ENCODE measurements at regions not wholly inside any gene's neighbourhood (a gene's known extent, or its start where the extent isn't known, plus 50 kb on each side); places are given as distances from the start of the nearest gene placed in this dataset.
A peak's percentile ranks its signal among the peaks of the same experiment; 100 is the strongest.

DNA sequence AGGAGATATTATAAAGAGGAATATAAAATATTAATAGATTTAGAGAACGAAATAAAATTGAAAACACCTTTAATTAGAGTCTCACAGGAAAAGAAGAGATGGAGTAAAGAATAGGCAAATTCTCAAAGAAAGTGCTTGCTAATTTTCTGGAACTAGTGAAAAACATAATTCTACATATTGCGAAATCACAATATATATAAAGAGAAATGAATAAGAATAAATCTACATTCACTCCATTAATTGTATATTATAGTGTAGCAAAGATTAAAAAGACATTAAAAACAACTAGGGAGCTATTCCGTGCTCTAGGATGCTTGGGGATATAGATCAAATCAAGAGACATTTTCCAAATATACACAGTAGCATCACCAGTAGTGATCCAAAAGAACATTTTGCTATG lies 685.2 kb upstream of the NCAM2 start:
- no peak for DNase-seq (ENCODE audit: low read depth)

GRCh38 chr21:20315042-20315441 lies 683.2 kb upstream of the NCAM2 start:
- DNase-seq (ENCODE audit: low read depth) = no peak

DNA sequence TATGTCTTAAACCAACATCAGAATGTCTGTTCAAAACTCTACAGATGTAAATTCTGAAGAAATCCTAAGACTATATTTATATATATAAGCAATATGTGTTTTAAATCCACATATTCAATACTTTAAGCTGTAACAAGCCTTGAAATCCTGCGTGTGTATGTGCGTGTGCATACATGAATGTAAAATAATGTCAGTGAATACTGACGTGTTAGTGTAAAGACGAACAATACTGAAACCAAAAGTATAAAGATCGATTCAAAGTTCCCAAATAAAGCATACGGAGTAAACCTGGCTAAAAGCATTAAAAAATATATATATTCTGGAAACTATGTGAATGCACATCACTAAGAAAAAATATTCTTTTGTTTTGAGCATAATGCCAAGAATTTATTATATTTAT lies 668.6 kb upstream of the NCAM2 start:
- peak; percentile 32 for DNase-seq (ENCODE audit: low read depth)

- DNase-seq (ENCODE audit: low read depth) = no peak
Measured at GRCh38 chr21:20330652-20331051, 667.6 kb upstream of the NCAM2 start.

- no peak for DNase-seq (ENCODE audit: low read depth)
Measured at GRCh38 chr21:20334585-20334984, 663.6 kb upstream of the NCAM2 start.

- DNase-seq (ENCODE audit: low read depth) = no peak
Measured at GRCh38 chr21:20341431-20341830, 656.8 kb upstream of the NCAM2 start.

GRCh38 chr21:20343186-20343585 lies 655.0 kb upstream of the NCAM2 start:
- DNase-seq (ENCODE audit: low read depth) = no peak

- no peak for DNase-seq (ENCODE audit: low read depth)
Measured at GRCh38 chr21:20351138-20351537, 647.1 kb upstream of the NCAM2 start.

DNA sequence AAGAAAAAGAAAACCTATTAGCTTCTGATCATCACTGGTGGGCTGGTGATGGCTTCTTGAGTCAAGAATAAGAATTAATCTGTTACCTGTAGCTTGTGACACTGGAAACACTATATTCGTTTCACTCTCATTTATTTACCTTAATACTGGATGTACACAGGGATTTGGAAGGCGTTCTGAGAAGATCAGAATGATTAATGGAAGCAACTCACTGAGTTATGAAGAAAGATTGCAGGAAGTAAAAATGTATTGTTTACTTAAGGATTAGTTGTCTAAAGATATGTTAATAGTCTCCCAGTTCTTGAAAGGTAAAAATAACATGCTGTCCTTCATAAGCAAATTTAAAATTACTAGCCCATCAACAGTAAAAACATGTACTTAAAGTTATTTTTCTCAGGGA lies 644.9 kb upstream of the NCAM2 start:
- DNase-seq (ENCODE audit: low read depth) = no peak

- no peak for DNase-seq (ENCODE audit: low read depth)
Measured at GRCh38 chr21:20373031-20373430, 625.2 kb upstream of the NCAM2 start.

GRCh38 chr21:20377250-20377649 lies 621.0 kb upstream of the NCAM2 start:
- DNase-seq (ENCODE audit: low read depth) = no peak

DNA sequence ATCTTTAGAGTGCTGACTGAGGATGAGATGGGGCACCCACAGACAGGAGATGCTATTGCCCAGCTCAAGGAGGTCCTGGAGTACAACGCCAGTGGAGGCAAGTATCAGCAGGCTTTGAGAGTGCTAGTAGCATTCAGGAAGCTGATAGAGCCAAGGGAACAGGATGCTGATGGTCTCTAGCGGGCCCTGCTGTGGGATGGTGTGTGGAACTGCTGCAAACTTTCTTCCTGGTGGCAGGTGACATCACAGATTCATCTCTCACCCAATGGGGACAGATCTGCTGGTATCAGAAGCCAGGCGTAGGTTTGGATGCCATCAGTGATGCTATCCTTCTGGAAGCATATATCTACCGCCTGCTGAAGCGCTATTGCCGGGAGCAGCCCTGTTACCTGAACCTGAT lies 609.8 kb upstream of the NCAM2 start:
- DNase-seq (ENCODE audit: low read depth) = no peak

DNA sequence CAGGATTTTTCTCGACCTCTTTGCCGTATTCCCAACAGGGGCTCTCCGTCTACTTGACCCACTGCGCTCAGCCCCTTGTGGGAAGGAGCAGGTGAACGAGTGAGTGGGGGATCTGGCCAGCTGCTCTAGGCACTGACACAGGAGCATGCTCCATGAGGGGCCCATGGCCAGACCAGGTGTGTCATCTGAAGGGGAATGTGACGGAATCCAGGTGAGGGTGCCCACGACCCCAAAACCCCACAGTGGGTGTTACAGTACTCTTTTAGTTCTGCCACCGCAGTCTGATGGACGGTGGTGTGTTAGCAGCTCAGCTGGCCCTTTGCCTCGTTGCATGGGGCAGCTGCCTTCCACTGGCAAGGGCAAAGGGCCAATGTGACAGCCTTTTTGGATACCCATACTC lies 601.4 kb upstream of the NCAM2 start:
- DNase-seq (ENCODE audit: low read depth) = no peak

DNA sequence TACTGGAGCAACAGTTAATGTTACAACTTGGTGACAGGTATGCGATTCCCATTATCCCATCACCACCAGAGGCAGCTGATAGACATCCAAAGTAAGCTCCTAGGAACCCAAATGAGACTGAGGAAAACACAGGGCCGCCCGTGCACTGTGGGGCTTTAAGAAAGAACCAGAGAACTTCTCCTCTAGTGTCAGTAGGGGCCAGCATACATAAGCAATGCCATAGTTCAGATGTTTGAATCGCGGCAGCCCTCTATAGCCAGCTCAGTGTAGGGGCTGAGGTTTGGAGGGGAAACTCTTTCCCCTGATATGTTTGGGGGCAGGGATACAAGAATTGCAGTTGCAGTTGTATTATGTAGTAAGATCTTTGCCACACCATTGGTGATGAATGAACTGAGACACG lies 593.3 kb upstream of the NCAM2 start:
- DNase-seq (ENCODE audit: low read depth) = no peak

GRCh38 chr21:20418353-20418752 lies 579.9 kb upstream of the NCAM2 start:
- no peak for DNase-seq (ENCODE audit: low read depth)

DNA sequence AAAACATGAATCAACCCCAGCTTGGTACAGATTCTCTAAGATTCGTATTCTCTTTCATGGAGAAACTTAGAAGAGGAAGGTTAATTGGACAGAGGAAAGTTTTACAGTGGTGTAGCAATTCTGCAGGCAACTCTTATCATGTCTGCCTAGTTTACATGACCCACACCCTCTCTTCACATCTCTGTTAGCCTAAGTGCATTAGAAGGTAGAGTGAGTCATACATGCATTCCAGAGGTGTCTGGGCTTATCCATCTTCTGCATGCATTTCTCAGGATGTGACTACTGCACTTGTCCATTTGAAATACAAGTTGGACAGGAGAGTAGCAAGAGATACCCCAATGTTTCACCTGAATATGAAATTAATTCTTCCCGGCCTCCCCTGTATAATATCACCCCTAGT lies 578.4 kb upstream of the NCAM2 start:
- peak; percentile 37 for DNase-seq (ENCODE audit: low read depth)

DNA sequence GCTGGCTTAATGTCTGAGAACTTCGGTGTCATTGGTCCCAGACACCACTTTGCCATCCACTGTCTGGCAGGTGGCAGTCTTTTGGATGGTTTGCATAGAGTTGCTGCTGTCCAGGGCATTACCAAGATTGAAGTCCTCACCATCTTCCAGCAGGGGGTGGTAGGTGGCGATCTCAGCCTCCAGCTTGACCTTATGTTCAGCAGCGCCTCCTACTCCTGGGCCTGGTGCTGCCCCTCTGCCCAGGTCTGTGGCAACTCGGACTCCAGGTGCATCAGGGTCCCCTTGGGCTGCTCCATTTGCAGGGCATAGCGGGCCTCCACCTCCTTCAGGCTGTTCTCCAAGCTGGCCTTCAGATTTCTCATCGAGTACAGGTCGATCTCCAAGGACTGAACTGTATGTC lies 573.3 kb upstream of the NCAM2 start:
- DNase-seq (ENCODE audit: low read depth) = peak; percentile 20

GRCh38 chr21:20425856-20426255 lies 572.4 kb upstream of the NCAM2 start:
- no peak for DNase-seq (ENCODE audit: low read depth)

- DNase-seq (ENCODE audit: low read depth) = peak; percentile 19
Measured at GRCh38 chr21:20440338-20440737, 557.9 kb upstream of the NCAM2 start.

- no peak for DNase-seq (ENCODE audit: low read depth)
Measured at GRCh38 chr21:20443558-20444155, 554.6 kb upstream of the NCAM2 start.

GRCh38 chr21:20445971-20446370 lies 552.2 kb upstream of the NCAM2 start:
- DNase-seq (ENCODE audit: low read depth) = no peak

DNA sequence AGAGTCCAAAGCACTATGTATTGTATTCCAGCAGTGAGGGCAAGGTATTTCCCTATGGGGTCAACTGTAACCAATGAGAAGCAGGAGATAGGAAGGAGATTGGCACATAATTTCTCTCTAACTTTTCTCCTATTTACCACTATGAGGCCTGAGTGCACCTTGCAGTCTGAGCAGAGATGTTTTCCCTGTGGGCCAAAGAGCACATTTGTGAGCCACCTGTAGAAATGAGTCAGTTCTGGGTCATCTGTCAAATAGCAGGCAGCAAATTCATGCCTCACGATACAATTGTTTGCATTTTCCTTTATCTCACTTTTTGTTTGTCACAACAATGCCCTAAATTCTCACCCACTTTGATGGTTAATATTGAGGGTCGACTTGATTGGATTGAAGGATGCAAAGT lies 547.2 kb upstream of the NCAM2 start:
- DNase-seq (ENCODE audit: low read depth) = peak; percentile 61

DNA sequence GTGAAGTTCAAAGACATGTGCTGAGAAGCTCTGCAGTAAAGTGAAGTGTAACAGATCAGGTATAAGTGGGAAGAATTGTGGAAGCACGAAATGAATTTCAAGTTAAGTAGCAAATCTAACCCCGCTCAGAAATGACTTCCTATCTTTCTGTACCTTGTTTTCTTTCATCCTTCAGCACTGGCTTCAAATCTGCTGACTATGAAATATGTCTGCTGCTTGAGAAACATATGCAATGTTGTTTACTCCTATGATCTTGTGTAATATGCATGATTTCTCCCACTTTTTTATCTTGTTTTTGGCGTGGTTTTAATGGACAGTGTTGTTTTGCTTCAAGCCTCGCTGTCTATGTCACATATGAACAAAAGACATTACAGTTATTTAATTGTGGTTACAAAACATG lies 545.3 kb upstream of the NCAM2 start:
- no peak for DNase-seq (ENCODE audit: low read depth)

- peak; percentile 37 for DNase-seq (ENCODE audit: low read depth)
Measured at GRCh38 chr21:20459838-20460237, 538.4 kb upstream of the NCAM2 start.

All from HT1080 (cell line).